HL-60 (cell line): ENCODE measurements at regions not wholly inside any gene's neighbourhood (a gene's known extent, or its start where the extent isn't known, plus 50 kb on each side); places are given as distances from the start of the nearest gene placed in this dataset.

Experiments used
- POLR2AphosphoS5 ChIP-seq: IDR thresholded peaks from 2 replicates; pipeline ENCODE4 v1.6.1; 2012; ENCODE audit warnings: low read depth
- TF ChIP-seq, protein P1 (sequence below): IDR thresholded peaks from 2 replicates; pipeline ENCODE4 v1.6.1; 2012; ENCODE audit warnings: low read depth; ENCODE audit not compliant: insufficient replicate concordance

DNA sequence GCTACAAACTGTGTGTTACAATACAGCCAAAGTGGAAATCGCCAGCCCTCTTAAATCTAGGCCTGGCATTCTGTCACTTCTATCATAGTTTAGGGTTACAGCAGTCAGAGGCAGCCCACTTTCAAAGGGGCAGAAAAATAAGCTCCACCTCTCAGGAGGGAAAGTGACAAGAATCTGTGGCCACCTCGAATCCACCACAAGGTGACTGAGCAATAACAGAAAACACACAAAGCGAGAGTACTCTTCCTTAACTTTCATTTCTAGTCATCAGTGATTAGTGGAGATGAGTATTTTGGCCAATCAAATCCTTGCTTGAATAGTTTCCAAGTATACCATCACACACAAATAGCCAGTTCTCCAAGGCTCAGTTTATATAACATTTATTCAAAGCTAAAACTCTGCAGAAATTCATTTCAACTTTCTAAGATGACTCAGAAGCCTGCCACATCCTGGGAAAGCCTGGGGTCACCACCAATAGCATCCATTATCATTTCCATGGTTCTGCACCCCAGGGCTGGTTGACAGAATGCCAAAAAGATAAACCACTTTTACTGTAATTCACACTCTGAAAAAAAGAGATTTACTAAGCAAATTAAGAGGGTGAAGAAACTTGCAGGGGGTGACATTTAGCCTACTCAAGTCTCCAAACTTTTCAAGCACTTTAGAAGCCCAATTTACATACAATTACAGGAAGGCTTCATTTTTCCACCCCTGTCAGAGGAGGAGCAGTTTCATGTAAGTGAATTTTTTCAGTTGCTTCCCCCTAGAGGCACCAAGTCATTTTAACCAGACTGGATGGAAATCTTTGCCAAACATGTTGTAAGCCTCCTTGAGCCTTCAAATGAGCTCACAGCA lies 66.8 kb downstream of the SALL1 start:
- no peak for TF ChIP-seq POLR2AphosphoS5
- TF ChIP-seq, protein P1, sequence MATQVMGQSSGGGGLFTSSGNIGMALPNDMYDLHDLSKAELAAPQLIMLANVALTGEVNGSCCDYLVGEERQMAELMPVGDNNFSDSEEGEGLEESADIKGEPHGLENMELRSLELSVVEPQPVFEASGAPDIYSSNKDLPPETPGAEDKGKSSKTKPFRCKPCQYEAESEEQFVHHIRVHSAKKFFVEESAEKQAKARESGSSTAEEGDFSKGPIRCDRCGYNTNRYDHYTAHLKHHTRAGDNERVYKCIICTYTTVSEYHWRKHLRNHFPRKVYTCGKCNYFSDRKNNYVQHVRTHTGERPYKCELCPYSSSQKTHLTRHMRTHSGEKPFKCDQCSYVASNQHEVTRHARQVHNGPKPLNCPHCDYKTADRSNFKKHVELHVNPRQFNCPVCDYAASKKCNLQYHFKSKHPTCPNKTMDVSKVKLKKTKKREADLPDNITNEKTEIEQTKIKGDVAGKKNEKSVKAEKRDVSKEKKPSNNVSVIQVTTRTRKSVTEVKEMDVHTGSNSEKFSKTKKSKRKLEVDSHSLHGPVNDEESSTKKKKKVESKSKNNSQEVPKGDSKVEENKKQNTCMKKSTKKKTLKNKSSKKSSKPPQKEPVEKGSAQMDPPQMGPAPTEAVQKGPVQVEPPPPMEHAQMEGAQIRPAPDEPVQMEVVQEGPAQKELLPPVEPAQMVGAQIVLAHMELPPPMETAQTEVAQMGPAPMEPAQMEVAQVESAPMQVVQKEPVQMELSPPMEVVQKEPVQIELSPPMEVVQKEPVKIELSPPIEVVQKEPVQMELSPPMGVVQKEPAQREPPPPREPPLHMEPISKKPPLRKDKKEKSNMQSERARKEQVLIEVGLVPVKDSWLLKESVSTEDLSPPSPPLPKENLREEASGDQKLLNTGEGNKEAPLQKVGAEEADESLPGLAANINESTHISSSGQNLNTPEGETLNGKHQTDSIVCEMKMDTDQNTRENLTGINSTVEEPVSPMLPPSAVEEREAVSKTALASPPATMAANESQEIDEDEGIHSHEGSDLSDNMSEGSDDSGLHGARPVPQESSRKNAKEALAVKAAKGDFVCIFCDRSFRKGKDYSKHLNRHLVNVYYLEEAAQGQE = no peak
